SK-N-SH treated with all-trans-retinoic acid at 6 μM for 48 hours (cell line): ENCODE measurements at regions not wholly inside any gene's neighbourhood (a gene's known extent, or its start where the extent isn't known, plus 50 kb on each side); places are given as distances from the start of the nearest gene placed in this dataset.

Source experiments
- BACH2 ChIP-seq: fragments of 250-450 bp; sonication (Bioruptor Pico); IDR thresholded peaks from 2 replicates; pipeline ENCODE4 v1.9.0; 2021; ENCODE audit warnings: mild to moderate bottlenecking, borderline replicate concordance
- ESRRG ChIP-seq: fragments of 250-450 bp; sonication (Bioruptor Pico); IDR thresholded peaks from 2 replicates; pipeline ENCODE4 v1.6.1; 2021; ENCODE audit warnings: mild to moderate bottlenecking
- ISL1 ChIP-seq: fragments of 250-450 bp; sonication (Bioruptor Pico); IDR thresholded peaks from 2 replicates; pipeline ENCODE4 v2.1.2; 2022; ENCODE audit warnings: mild to moderate bottlenecking, moderate library complexity
- PPARA ChIP-seq: fragments of 250-450 bp; sonication (Bioruptor Pico); IDR thresholded peaks from 2 replicates; pipeline ENCODE4 v1.5.0; 2020; ENCODE audit warnings: mild to moderate bottlenecking, borderline replicate concordance
- TCF4 ChIP-seq: fragments of 250-450 bp; sonication (Bioruptor Pico); IDR thresholded peaks from 2 replicates; pipeline ENCODE4 v1.8.0; 2021; ENCODE audit warnings: mild to moderate bottlenecking, moderate library complexity, borderline replicate concordance
- ZC3H10 ChIP-seq: fragments of 250-450 bp; sonication (Bioruptor Pico); IDR thresholded peaks from 2 replicates; pipeline ENCODE4 v1.5.1; 2021; ENCODE audit warnings: mild to moderate bottlenecking, moderate library complexity
- ZFP3 ChIP-seq: fragments of 250-450 bp; sonication (Bioruptor Pico); IDR thresholded peaks from 2 replicates; pipeline ENCODE4 v1.5.0; 2020; ENCODE audit warnings: mild to moderate bottlenecking, moderate library complexity
- ZNF8 ChIP-seq: fragments of 450-650 bp; formaldehyde crosslinking; IDR thresholded peaks from 2 replicates; pipeline ENCODE4 v1.5.0; 2020; ENCODE audit warnings: mild to moderate bottlenecking, moderate library complexity

- TF ChIP-seq ZC3H10: no peak
- TF ChIP-seq TCF4 (CRISPR knock-in tag): no peak
- no peak for TF ChIP-seq ZFP3 (CRISPR knock-in tag)
- no peak for TF ChIP-seq BACH2 (CRISPR knock-in tag)
- no peak for TF ChIP-seq ISL1 (CRISPR knock-in tag)
- TF ChIP-seq ZNF8 (CRISPR knock-in tag): no peak
- no peak for TF ChIP-seq ESRRG (CRISPR knock-in tag)
- TF ChIP-seq PPARA (CRISPR knock-in tag): no peak
Measured at GRCh38 chr12:58544281-58544680, 376.0 kb downstream of the LRIG3 start.
